Naive thymus-derived CD8-positive, alpha-beta T cell (primary cell): ENCODE measurements at regions not wholly inside any gene's neighbourhood (a gene's known extent, or its start where the extent isn't known, plus 50 kb on each side); places are given as distances from the start of the nearest gene placed in this dataset.

Experiments used
- ATAC-seq, 2 donors: fragments of 150-1000 bp; cut with Tn5 transposase in 1 of 2; sonication (Bioruptor Pico), chemical (Tn5 transposase) in 1 of 2; 1 replicate in 1 of 2; 2 replicates in 1 of 2; pipeline ENCODE4 v1.10.0; 2021; ENCODE audit warnings: mild to moderate bottlenecking in 2 of 2, moderate library complexity in 2 of 2
- POLR2A ChIA-PET: fragments of 350-600 bp; sonication (Branson Sonifier 250); formaldehyde crosslinking; loops from one replicate; lab custom pipeline; 2021; ENCODE audit warnings: antibody characterized with exemption; lab: Charles Lee
- DNase-seq, 10 donors: peaks; one replicate each; pipeline versions ENCODE4 v3.0.0 to v3.0.0-alpha.2; 2020 to 2022
- H3K27ac Mint-ChIP-seq, 10 donors: one replicate each; pipeline ENCODE4 v1.8.0; 2020 to 2022; ENCODE audit warnings: mild to moderate bottlenecking in 10 of 10, mixed read lengths in 10 of 10, moderate library complexity in 4 of 10, inconsistent platforms in 1 of 10
- H3K27me3 Mint-ChIP-seq, 5 donors: one replicate each; pipeline ENCODE4 v1.8.0; 2021 to 2022; ENCODE audit warnings: mixed read lengths in 5 of 5
- H3K36me3 Mint-ChIP-seq, 3 donors: one replicate each; pipeline ENCODE4 v1.8.0; 2020 to 2022; ENCODE audit warnings: mixed read lengths in 3 of 3, mild to moderate bottlenecking in 2 of 3, inconsistent platforms in 1 of 3
- H3K4me1 Mint-ChIP-seq, 4 donors: one replicate each; pipeline ENCODE4 v1.8.0; 2021 to 2022; ENCODE audit warnings: mixed read lengths in 4 of 4
- H3K4me3 Mint-ChIP-seq, 10 donors: one replicate each; pipeline ENCODE4 v1.8.0; 2020 to 2022; ENCODE audit warnings: mild to moderate bottlenecking in 10 of 10, mixed read lengths in 10 of 10, moderate library complexity in 6 of 10, inconsistent platforms in 1 of 10
- H3K9me3 Mint-ChIP-seq, 9 donors: one replicate each; pipeline ENCODE4 v1.8.0; 2020 to 2022; ENCODE audit warnings: mixed read lengths in 9 of 9, mild to moderate bottlenecking in 3 of 9, inconsistent platforms in 1 of 9, moderate library complexity in 1 of 9

DNA sequence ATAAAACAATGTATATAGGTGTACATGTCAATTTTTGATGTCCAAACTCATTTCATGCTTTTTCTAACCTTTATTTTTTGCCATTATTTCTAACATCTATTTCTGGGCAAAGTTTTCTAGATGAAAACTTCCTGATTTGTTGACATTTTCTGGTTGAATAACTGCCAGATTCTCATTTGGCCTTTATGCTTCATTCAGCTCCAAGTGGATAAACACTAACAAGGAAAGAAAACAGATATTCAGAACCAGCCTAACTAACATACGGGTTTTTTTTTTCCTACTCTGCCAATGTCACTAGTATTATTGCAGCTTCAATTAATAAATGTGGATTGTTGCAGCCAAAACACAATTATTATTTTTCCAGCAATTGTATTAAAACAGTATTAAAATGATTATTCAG lies 50.9 kb upstream of the RAP1GDS1 start:
- no peaks in the 10 kb centered on the region for H3K9me3 Mint-ChIP-seq
- DNase-seq (no peak), ATAC-seq (no peak)
- H3K4me1 Mint-ChIP-seq, result peaks cover 0 to 8% (median 4%) of the 10 kb centered on the region in 4 donors
- no peaks in the 10 kb centered on the region for H3K27me3 Mint-ChIP-seq
- POLR2A ChIA-PET, result no interaction called here
- H3K36me3 Mint-ChIP-seq, result no peaks in the 10 kb centered on the region
- peak overlapping the region in 1 of 10 donors; percentile 37 for H3K27ac Mint-ChIP-seq
- no peak overlapping the region for H3K4me3 Mint-ChIP-seq

DNA sequence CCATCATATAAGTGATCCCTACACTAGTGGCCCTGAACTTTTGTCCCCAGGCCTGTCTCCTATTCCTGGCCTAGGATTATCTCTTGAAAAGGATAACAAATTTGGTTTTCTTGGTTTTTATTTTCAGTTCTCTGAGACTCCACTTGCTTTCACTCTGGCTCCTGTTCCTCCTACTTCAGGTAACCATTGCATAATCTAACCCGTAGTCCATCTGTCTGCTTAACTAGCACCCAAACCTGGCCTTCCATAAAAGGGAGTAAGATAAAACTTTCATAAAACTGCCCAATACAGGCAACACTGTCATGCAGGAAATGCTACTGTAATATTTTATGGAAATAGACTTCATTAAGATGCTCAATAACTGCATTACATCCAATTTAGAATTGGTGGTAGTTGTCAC lies 52.1 kb upstream of the RAP1GDS1 start:
- ATAC-seq (no peak), DNase-seq (no peak)
- Mint-ChIP-seq H3K27me3 (no peaks in the 10 kb centered on the region), H3K4me1 (peaks cover 0 to 3% (median under 1%) of the 10 kb centered on the region in 4 donors), H3K36me3 (no peaks in the 10 kb centered on the region), H3K4me3 (no peak overlapping the region), H3K27ac (peak overlapping the region in 1 of 10 donors; percentile 29), H3K9me3 (no peaks in the 10 kb centered on the region)
- POLR2A ChIA-PET, result no interaction called here

DNA sequence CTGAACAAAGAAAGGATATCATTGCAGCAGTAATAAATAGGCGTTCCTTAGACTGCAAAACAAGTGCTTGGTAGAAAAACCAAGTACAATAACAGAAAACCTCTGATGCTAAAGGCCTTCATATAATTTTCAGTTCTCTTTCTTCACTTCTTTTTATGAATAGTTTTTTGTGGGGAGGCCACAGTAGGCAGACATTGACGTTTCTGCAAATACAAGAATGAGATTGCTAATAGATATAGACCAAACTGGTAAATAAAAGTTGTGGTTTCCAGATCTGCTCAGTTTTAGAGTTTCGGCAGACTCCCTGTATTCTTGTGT lies 57.0 kb upstream of the RAP1GDS1 start:
- POLR2A ChIA-PET, result interaction anchor here (2.4 kb wide), 1 partner anchor 57 kb away, joined by 9 read pairs; the partner anchor contains the start of gene RAP1GDS1
- Mint-ChIP-seq H3K36me3 (peaks cover 0 to 12% (median 10%) of the 10 kb centered on the region in 3 donors), H3K4me1 (peaks cover 4 to 22% (median 9%) of the 10 kb centered on the region in 4 donors), H3K27me3 (no peaks in the 10 kb centered on the region), H3K27ac (peak overlapping the region in 5 of 10 donors; percentile 17 to 83 (median 69)), H3K9me3 (peaks cover 0 to 23% (median 11%) of the 10 kb centered on the region in 9 donors), H3K4me3 (peak overlapping the region in 3 of 10 donors; percentile 21 to 72 (median 28))
- ATAC-seq, result peak in 1 of 2 donors; percentile 53
- DNase-seq, result peak in 1 of 10 donors; percentile 2

DNA sequence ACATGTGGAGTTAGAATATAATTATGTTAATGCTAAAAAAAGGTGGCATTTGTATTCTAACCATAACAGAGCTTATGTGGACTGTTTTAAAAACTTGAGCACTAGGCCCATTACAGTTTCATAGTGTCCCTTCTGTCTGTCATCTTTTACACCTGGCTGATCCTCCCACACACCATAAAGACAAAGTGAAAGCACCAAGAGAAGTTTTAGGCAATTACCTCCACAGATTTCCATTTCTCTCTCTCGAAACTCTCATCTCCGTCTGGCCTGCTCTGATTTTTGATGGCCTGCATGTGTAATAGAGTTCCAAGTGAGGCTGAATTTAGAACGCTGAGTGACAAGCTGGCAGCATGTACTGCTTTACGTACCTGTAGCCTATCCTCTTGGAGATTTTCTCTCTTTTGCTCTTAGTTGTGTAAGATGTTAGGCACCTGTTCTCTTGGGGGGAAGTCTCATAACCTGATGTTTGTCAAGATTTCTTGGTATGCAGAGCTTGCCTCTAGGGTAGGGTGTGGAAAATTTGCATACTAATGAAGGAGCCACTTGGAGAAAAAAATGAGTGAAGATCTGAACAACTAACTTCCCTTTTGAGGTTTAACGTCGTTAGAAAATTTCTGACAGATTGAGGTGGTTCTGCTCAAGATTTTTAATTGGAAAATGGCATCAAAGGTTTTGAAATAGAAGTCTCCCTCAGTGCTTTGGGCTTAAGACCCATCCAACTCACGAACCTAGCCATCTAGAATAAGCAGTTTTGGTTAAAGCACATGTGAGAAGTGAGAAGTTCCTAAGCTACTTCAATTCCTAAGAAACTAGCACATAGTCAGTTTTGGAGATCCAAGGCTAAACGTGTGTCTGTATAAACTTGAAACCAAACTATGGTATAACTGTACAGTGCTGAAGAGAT lies 57.6 kb upstream of the RAP1GDS1 start:
- DNase-seq, result peak in 2 of 10 donors; percentile 1 to 2
- ATAC-seq, result peak; percentile 62 to 76
- H3K27ac Mint-ChIP-seq, result peak overlapping the region in 6 of 10 donors; percentile 20 to 90 (median 69)
- peaks cover 0 to 14% (median 10%) of the 10 kb centered on the region in 3 donors for H3K36me3 Mint-ChIP-seq
- POLR2A ChIA-PET, result interaction anchor here (2.4 kb wide), 1 partner anchor 57 kb away, joined by 9 read pairs; the partner anchor contains the start of gene RAP1GDS1
- peaks cover 4 to 22% (median 9%) of the 10 kb centered on the region in 4 donors for H3K4me1 Mint-ChIP-seq
- peaks cover 0 to 23% (median 11%) of the 10 kb centered on the region in 9 donors for H3K9me3 Mint-ChIP-seq
- H3K4me3 Mint-ChIP-seq, result peak overlapping the region in 8 of 10 donors; percentile 26 to 72 (median 48)
- H3K27me3 Mint-ChIP-seq, result no peaks in the 10 kb centered on the region

DNA sequence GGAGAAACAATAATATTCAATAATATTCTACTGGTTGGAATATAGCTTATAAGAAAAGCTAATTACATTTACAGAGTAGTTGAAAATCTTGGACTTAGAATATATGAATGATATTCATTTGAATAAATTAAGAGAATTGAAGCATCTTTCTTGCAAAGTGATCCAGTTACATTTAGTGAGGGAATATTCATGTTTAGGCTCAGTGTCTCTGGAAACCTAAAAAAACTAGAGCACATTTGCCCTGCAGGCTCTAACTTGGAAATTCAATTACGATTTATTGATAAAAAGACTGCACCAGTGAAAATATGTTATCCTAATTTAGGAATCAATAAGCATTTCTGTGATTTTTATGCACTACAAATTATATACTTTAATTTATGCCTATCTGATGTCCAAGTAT lies 58.3 kb upstream of the RAP1GDS1 start:
- Mint-ChIP-seq H3K4me1 (peaks cover 4 to 22% (median 9%) of the 10 kb centered on the region in 4 donors), H3K9me3 (peaks cover 4 to 29% (median 11%) of the 10 kb centered on the region in 9 donors), H3K27ac (peak overlapping the region in 3 of 10 donors; percentile 69 to 90 (median 83)), H3K4me3 (peak overlapping the region in 3 of 10 donors; percentile 4 to 72 (median 46)), H3K27me3 (no peaks in the 10 kb centered on the region), H3K36me3 (peaks cover 0 to 17% (median 10%) of the 10 kb centered on the region in 3 donors)
- DNase-seq (no peak), ATAC-seq (no peak)
- POLR2A ChIA-PET, result interaction anchor here (2.4 kb wide), 1 partner anchor 58 kb away, joined by 9 read pairs; the partner anchor contains the start of gene RAP1GDS1

DNA sequence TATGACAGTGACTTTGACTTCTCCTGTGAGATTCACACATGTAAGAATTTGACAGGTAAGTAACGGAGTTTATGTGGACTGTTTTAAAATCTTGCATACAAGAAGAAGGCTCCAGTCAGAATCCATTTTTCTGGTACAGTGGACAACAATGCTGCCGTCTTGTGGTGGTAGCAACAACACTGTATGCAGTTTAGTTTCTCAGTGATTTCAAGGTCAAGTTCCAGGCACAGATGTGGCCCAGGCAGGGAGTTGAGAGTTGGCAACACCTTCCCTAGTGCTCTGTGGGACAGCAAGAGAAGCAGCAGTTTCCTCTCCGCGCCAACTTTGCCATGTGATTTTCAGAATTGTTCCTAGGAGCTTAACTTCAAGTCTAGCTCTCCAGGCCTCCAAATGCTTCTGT lies 56.0 kb upstream of the STPG2 start:
- ATAC-seq (no peak), DNase-seq (no peak)
- Mint-ChIP-seq H3K4me3 (no peak overlapping the region), H3K27ac (no peak overlapping the region), H3K27me3 (peaks cover 0 to 2% (median 0%) of the 10 kb centered on the region in 5 donors), H3K4me1 (peaks cover 4 to 20% (median 9%) of the 10 kb centered on the region in 4 donors), H3K36me3 (peaks cover 0 to 33% (median 17%) of the 10 kb centered on the region in 3 donors), H3K9me3 (peaks cover 13 to 57% (median 36%) of the 10 kb centered on the region in 9 donors)
- POLR2A ChIA-PET, result no interaction called here

DNA sequence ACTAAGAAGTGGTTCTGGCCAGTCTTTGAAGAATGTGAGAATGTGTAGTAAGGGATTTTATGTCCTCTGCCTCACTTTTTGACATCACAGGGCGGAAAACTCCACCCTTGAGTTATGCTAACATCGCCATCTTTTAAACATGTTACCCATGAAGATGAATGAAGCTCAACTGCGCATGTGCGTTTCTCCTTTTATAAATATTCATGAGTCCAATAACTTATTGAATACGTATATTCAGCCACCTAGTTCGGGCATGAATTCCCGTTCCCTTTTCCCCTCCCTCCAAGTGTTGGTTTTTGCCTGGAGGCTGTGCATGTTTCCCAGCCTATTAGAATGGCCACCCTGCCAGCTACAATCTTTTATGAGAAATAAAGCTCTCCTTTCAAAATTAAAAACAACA lies 51.7 kb upstream of the STPG2 start:
- no peak for ATAC-seq
- H3K4me3 Mint-ChIP-seq, result no peak overlapping the region
- DNase-seq, result no peak
- no peak overlapping the region for H3K27ac Mint-ChIP-seq
- peaks cover 13 to 58% (median 40%) of the 10 kb centered on the region in 9 donors for H3K9me3 Mint-ChIP-seq
- no peaks in the 10 kb centered on the region for H3K4me1 Mint-ChIP-seq
- POLR2A ChIA-PET, result no interaction called here
- peaks cover 0 to 35% (median 5%) of the 10 kb centered on the region in 3 donors for H3K36me3 Mint-ChIP-seq
- H3K27me3 Mint-ChIP-seq, result peaks cover 0 to 9% (median 4%) of the 10 kb centered on the region in 5 donors

DNA sequence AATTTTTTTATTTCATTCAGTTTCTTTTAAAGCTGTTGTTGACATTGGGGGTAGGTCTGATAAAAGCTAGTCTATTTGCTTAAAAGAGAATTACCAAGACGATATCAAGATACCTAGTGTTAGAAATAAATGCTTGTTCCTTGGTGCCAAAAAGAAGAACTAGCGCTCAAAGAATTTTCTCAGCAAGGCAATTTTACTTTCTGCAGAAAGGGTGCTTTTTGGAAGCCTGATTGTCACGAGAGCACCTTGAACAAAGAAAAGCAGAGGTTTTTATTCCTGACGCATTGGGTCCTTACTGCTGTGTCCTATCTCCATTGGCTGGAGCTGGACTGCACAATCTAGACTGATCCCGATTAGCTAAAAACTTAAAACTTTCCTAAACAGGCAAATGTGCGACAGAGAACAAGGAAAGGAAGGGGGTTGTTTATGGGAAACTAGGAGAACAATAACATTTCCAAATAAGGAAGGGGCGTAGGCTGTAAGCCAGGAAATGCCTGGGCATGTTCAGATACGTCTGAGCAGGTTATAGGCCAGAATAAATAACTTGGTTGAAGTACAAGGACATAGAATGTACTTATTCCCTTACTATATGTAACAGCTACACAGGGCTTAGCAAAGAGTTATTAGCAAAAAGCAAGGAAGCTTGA lies 50.3 kb upstream of the STPG2 start:
- Mint-ChIP-seq H3K4me3 (no peak overlapping the region), H3K4me1 (no peaks in the 10 kb centered on the region)

More for the DNA sequence above, 50.3 kb upstream of the STPG2 start:
- ATAC-seq (no peak), DNase-seq (no peak)
- POLR2A ChIA-PET, result no interaction called here
- Mint-ChIP-seq H3K36me3 (peaks cover 0 to 35% (median 3%) of the 10 kb centered on the region in 3 donors), H3K27me3 (peaks cover 0 to 11% (median 6%) of the 10 kb centered on the region in 5 donors), H3K27ac (no peak overlapping the region), H3K9me3 (peaks cover 13 to 58% (median 42%) of the 10 kb centered on the region in 9 donors)
